K562 (cell line): ENCODE measurements at regions not wholly inside any gene's neighbourhood (a gene's known extent, or its start where the extent isn't known, plus 50 kb on each side); places are given as distances from the start of the nearest gene placed in this dataset.

ENCODE experiments used
- ATAC-seq: fragments of 200-7000 bp; cut with Tn5 transposase; 3 replicates; pipeline ENCODE4 v1.9.1; 2020; ENCODE audit warnings: moderate library complexity
- BruUV-seq: library from RNA; stranded (reverse); fragments of 400-500 nt; replicated peaks from 2 replicates; lab custom pipeline; 2021; lab: Mats Ljungman, UMichigan
- CTCF ChIA-PET: fragments of 300-600 bp; formaldehyde crosslinking; extraction: SDS; loops from one replicate; lab custom pipeline; 2021; ENCODE audit warnings: low intra/inter-chr PET ratio; lab: Yijun Ruan, JAX
- POLR2A ChIA-PET: fragments of 300-600, 350-650 bp; sonication (Branson Sonifier 250); formaldehyde crosslinking; extraction: SDS; loops from one replicate; lab custom pipeline; 2021; ENCODE audit warnings: antibody characterized with exemption, inconsistent platforms; lab: Yijun Ruan, JAX
- DNase-seq, 4 experiments: peaks; one replicate each; pipeline versions ENCODE4 v3.0.0 to v3.0.0-alpha.2; 2011 to 2018; ENCODE audit warnings: low spot score in 3 of 4, mixed read lengths in 3 of 4; ENCODE audit errors: extremely low read depth in 1 of 4
- FAIRE-seq: peaks from 2 replicates; lab custom pipeline; 2011; peaks lifted over from hg19 to GRCh38; lab: Jason Lieb, UNC
- H2AFZ ChIP-seq: 2 replicates; pipeline ENCODE4 v1.6.0; 2011; ENCODE audit warnings: low read depth, low read length, control low read depth, inconsistent platforms
- H3K27ac ChIP-seq: fragments of 200-600 bp; 3 replicates; pipeline ENCODE4 v1.8.0; 2011; ENCODE audit warnings: low read depth, mild to moderate bottlenecking, control low read depth, inconsistent platforms, low read length, moderate library complexity, mixed read lengths; ENCODE audit errors: extremely low read depth
- H3K27me3 ChIP-seq, 2 experiments: fragments of 300-600 bp in 1 of 2; 2 replicates in 1 of 2; 3 replicates in 1 of 2; pipeline versions ENCODE4 v1.6.0 to v1.8.0; 2011; ENCODE audit warnings: inconsistent platforms in 2 of 2, low read length in 2 of 2, mild to moderate bottlenecking in 1 of 2, mixed read lengths in 1 of 2, moderate library complexity in 1 of 2; ENCODE audit not compliant: control insufficient read depth in 2 of 2, insufficient read depth in 2 of 2
- H3K36me3 ChIP-seq: fragments of 300-600 bp; 3 replicates; pipeline ENCODE4 v1.8.0; 2011; ENCODE audit warnings: mild to moderate bottlenecking, low read length, inconsistent platforms; ENCODE audit not compliant: control insufficient read depth, insufficient read depth
- H3K4me1 ChIP-seq, 2 experiments: fragments of 200-600 bp in 1 of 2; replicated peaks in 1 of 2; 2 replicates in 1 of 2; 3 replicates in 1 of 2; pipeline versions ENCODE4 v1.5.1 to v1.8.0; 2011; ENCODE audit warnings: inconsistent platforms in 2 of 2, low read length in 2 of 2, mild to moderate bottlenecking in 1 of 2, mixed read lengths in 1 of 2, moderate library complexity in 1 of 2; ENCODE audit not compliant: control insufficient read depth in 2 of 2, insufficient read depth in 2 of 2
- H3K4me2 ChIP-seq: 2 replicates; pipeline ENCODE4 v1.6.1; 2011; ENCODE audit warnings: low read length, control low read depth, inconsistent platforms, mixed read lengths; ENCODE audit not compliant: insufficient read depth
- H3K4me3 ChIP-seq: fragments of 200-600 bp; sonication (generic), shearing (Covaris generic); 2 replicates; pipeline ENCODE4 v1.5.1; 2016; ENCODE audit warnings: control low read depth, inconsistent platforms
- H3K79me2 ChIP-seq: fragments of 200-600 bp; 3 replicates; pipeline ENCODE4 v1.8.0; 2011; ENCODE audit warnings: low read length, inconsistent platforms; ENCODE audit not compliant: control insufficient read depth, insufficient read depth
- H3K9ac ChIP-seq, 2 experiments: 2 replicates each; pipeline versions ENCODE4 v1.6.0 to v1.6.1; 2011; ENCODE audit warnings: low read depth in 2 of 2, low read length in 2 of 2, control low read depth in 1 of 2, inconsistent platforms in 1 of 2, mild to moderate bottlenecking in 1 of 2, mixed read lengths in 1 of 2; ENCODE audit not compliant: insufficient read depth in 1 of 2
- H3K9me1 ChIP-seq: one replicate; pipeline ENCODE4 v1.6.0; 2011; ENCODE audit warnings: inconsistent platforms, mild to moderate bottlenecking, low read length, moderate library complexity; ENCODE audit not compliant: control insufficient read depth, insufficient read depth
- H3K9me3 ChIP-seq: replicated peaks from 2 replicates; pipeline ENCODE4 v1.5.1; 2011; ENCODE audit warnings: low read depth, low read length, inconsistent platforms; ENCODE audit not compliant: control insufficient read depth, insufficient read depth
- H4K20me1 ChIP-seq: replicated peaks from 2 replicates; pipeline ENCODE4 v1.6.1; 2011; ENCODE audit warnings: low read length, inconsistent platforms, mixed read lengths; ENCODE audit not compliant: control insufficient read depth, insufficient read depth
- C11orf30 ChIP-seq: fragments of 450-650 bp; IDR thresholded peaks from 2 replicates; pipeline ENCODE4 v1.6.1; 2016; ENCODE audit warnings: low read depth, mild to moderate bottlenecking
- DPF2 ChIP-seq: fragments of 450-650 bp; IDR thresholded peaks from 2 replicates; pipeline ENCODE4 v1.6.1; 2016
- NCOA4 ChIP-seq: fragments of 450-650 bp; IDR thresholded peaks from 2 replicates; pipeline ENCODE4 v1.6.1; 2018; ENCODE audit warnings: mild to moderate bottlenecking; ENCODE audit not compliant: partially characterized antibody
- PHTF2 ChIP-seq: fragments of 250-450 bp; sonication (Bioruptor Pico); IDR thresholded peaks from 2 replicates; pipeline ENCODE4 v1.5.0; 2021; ENCODE audit warnings: mild to moderate bottlenecking
- POLR3A ChIP-seq: IDR thresholded peaks from 2 replicates; pipeline ENCODE4 v1.6.1; 2011; ENCODE audit warnings: borderline replicate concordance, mild to moderate bottlenecking, moderate library complexity; ENCODE audit not compliant: insufficient read length, insufficient read depth; ENCODE audit errors: extremely low read depth
- STAT5A ChIP-seq: IDR thresholded peaks from 2 replicates; pipeline ENCODE4 v1.6.1; 2012; ENCODE audit warnings: low read length, inconsistent platforms, borderline replicate concordance
- ZNF197 ChIP-seq: fragments of 200-800 bp; sonication (Bioruptor generic); IDR thresholded peaks from 2 replicates; pipeline ENCODE4 v1.6.1; 2016; ENCODE audit warnings: low read depth, missing genetic modification characterization, missing compliant biosample characterization
- ZNF3 ChIP-seq: fragments of 250-450 bp; sonication (Bioruptor Pico); IDR thresholded peaks from 2 replicates; pipeline ENCODE4 v1.5.0; 2021; ENCODE audit warnings: mild to moderate bottlenecking, moderate library complexity
- ZNF311 ChIP-seq: fragments of 250-450 bp; sonication (Bioruptor Pico); IDR thresholded peaks from 2 replicates; pipeline ENCODE4 v1.4.0; 2020; ENCODE audit warnings: mild to moderate bottlenecking, moderate library complexity
- ZNF584 ChIP-seq: fragments of 200-800 bp; sonication (Bioruptor generic); IDR thresholded peaks from 2 replicates; pipeline ENCODE4 v1.6.1; 2016; ENCODE audit warnings: low read depth, mild to moderate bottlenecking, missing genetic modification characterization, missing compliant biosample characterization
- ZNF589 ChIP-seq: fragments of 200-800 bp; sonication (Bioruptor generic); IDR thresholded peaks from 2 replicates; pipeline ENCODE4 v1.6.1; 2016; ENCODE audit warnings: low read depth, missing genetic modification characterization, missing compliant biosample characterization
- WGBS: fragments of 100-300 bp; shearing (Covaris generic); methylation state at CpG from one replicate; pipeline ENCODE4 v1.1.6; 2016; ENCODE audit warnings: low coverage, mixed read lengths; ENCODE audit not compliant: insufficient coverage; ENCODE audit errors: missing lambda C conversion rate; 5-methylcytosine and 5-hydroxymethylcytosine counted together
- in situ Hi-C: fragments of 300-500 bp; cut with MboI; formaldehyde crosslinking; loops from 4 replicates; pipeline ENCODE4 v1.15.0; 2018; ENCODE audit warnings: inconsistent platforms, mixed read lengths
- intact Hi-C: fragments of 100-400 bp; cut with micrococcal nuclease; formaldehyde crosslinking; loops from 2 replicates; pipeline ENCODE4 v1.14.2; 2022
- TF ChIP-seq, protein P1 (sequence below): fragments of 250-450 bp; sonication (Bioruptor Pico); IDR thresholded peaks from 2 replicates; pipeline ENCODE4 v1.8.0; 2021; ENCODE audit warnings: mild to moderate bottlenecking, moderate library complexity
- TF ChIP-seq, protein P2 (sequence below), 3 experiments: fragments of 200-800 bp in 1 of 3; sonication (Bioruptor generic) in 1 of 3; sonication (generic) in 1 of 3; formaldehyde crosslinking in 1 of 3; IDR thresholded peaks; 2 replicates each; pipeline versions ENCODE4 v1.6.1 to v1.8.0; 2016 to 2022; ENCODE audit warnings: mild to moderate bottlenecking in 2 of 3, missing compliant biosample characterization in 2 of 3, missing genetic modification characterization in 2 of 3, missing genetic modification reagents in 1 of 3

- Histone ChIP-seq H3K4me1 (no peaks in the 10 kb centered on the region; a peak in 2 of 5 replicates), H3K9me3 (no peaks in the 10 kb centered on the region), H2AFZ (no peak overlapping the region), H3K27ac (peak overlapping the region; percentile 37; the same call in 1 of the 3 replicates), H3K36me3 (peaks cover 19% of the 10 kb centered on the region), H3K9ac (no peak overlapping the region), H3K79me2 (peaks cover 44% of the 10 kb centered on the region), H3K27me3 (no peaks in the 10 kb centered on the region), H3K9me1 (no peaks in the 10 kb centered on the region), H4K20me1 (no peaks in the 10 kb centered on the region), H3K4me3 (no peak overlapping the region), H3K4me2 (no peak overlapping the region)
- no TSS peak for BruUV-seq
- intact Hi-C loops (no loop called here), in situ Hi-C loops (no loop called here)
- FAIRE-seq (no peak), DNase-seq (no peak), ATAC-seq (peak; percentile 14; the same call in 2 of the 3 replicates)
- ChIA-PET CTCF (no interaction called here), POLR2A (no interaction called here)
- 84% methylated on average over 2 of the region's 2 CpGs for WGBS
- TF ChIP-seq, protein P1, sequence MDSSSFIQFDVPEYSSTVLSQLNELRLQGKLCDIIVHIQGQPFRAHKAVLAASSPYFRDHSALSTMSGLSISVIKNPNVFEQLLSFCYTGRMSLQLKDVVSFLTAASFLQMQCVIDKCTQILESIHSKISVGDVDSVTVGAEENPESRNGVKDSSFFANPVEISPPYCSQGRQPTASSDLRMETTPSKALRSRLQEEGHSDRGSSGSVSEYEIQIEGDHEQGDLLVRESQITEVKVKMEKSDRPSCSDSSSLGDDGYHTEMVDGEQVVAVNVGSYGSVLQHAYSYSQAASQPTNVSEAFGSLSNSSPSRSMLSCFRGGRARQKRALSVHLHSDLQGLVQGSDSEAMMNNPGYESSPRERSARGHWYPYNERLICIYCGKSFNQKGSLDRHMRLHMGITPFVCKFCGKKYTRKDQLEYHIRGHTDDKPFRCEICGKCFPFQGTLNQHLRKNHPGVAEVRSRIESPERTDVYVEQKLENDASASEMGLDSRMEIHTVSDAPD (CRISPR knock-in tag): no peak
- TF ChIP-seq, all 486 proteins: peak for 0
These were observed 833.3 kb upstream of the INTU start for GRCh38 chr4:126799416-126799815.

GRCh38 chr4:126799971-126800574 is 832.7 kb upstream of the INTU start:
- peaks cover 19% of the 10 kb centered on the region for H3K36me3 ChIP-seq
- no TSS peak for BruUV-seq
- TF ChIP-seq C11orf30 (no peak), ZNF3 (CRISPR knock-in tag) (no peak), POLR3A (no peak), NCOA4 (no peak), ZNF584 (no peak), ZNF197 (CRISPR knock-in tag) (no peak), STAT5A (no peak), ZNF589 (CRISPR knock-in tag) (no peak), ZNF311 (CRISPR knock-in tag) (no peak), PHTF2 (no peak), DPF2 (0 out of 2 replicates have a peak, but pooled peaks have one; percentile 10)
- TF ChIP-seq, protein P2, sequence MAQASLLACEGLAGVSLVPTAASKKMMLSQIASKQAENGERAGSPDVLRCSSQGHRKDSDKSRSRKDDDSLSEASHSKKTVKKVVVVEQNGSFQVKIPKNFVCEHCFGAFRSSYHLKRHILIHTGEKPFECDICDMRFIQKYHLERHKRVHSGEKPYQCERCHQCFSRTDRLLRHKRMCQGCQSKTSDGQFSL (CRISPR knock-in tag; IDR thresholded peaks at IDR 0.05): no peak
- TF ChIP-seq, protein P2 (tag; IDR thresholded peaks at IDR 0.05): 0 out of 4 replicates have a peak, but pooled peaks of 1 of the 2 experiments have one; percentile 20

More at GRCh38 chr4:126799971-126800574, 832.7 kb upstream of the INTU start:
- no peak overlapping the region for H3K4me3 ChIP-seq
- H3K79me2 ChIP-seq: peaks cover 48% of the 10 kb centered on the region
- DNase-seq (no peak), ATAC-seq (peak; percentile 52), FAIRE-seq (no peak)
- no peak overlapping the region for H3K9ac ChIP-seq
- no peaks in the 10 kb centered on the region; a peak in 2 of 5 replicates for H3K4me1 ChIP-seq
- peak overlapping the region; percentile 3; the same call in 1 of the 2 replicates for H3K4me2 ChIP-seq
- ChIA-PET CTCF (no interaction called here), POLR2A (no interaction called here)
- peak overlapping the region; percentile 37; the same call in 1 of the 3 replicates for H3K27ac ChIP-seq
- no peak overlapping the region; the same call in none of the 2 replicates for H2AFZ ChIP-seq
- in situ Hi-C loops: no loop called here
- H4K20me1 ChIP-seq: no peaks in the 10 kb centered on the region
- no peaks in the 10 kb centered on the region for H3K9me1 ChIP-seq
- H3K27me3 ChIP-seq: no peaks in the 10 kb centered on the region
- intact Hi-C loops: no loop called here
- WGBS: 40% methylated on average over 5 of the region's 5 CpGs
- H3K9me3 ChIP-seq: no peaks in the 10 kb centered on the region
